Mucosa of rectum (tissue), 2 donors: ENCODE measurements at regions not wholly inside any gene's neighbourhood (a gene's known extent, or its start where the extent isn't known, plus 50 kb on each side); places are given as distances from the start of the nearest gene placed in this dataset.

Experiments used
- H3K27ac ChIP-seq, 2 donors: one replicate each; pipeline ENCODE4 v1.7.0; 2013; ENCODE audit warnings: inconsistent platforms in 2 of 2, low read depth in 2 of 2, low read length in 2 of 2
- H3K27me3 ChIP-seq, 2 donors: one replicate each; pipeline ENCODE4 v1.7.0; 2013; ENCODE audit warnings: low read length in 2 of 2; ENCODE audit not compliant: control insufficient read depth in 2 of 2, insufficient read depth in 2 of 2
- H3K36me3 ChIP-seq, 2 donors: one replicate each; pipeline ENCODE4 v1.7.0; 2013; ENCODE audit warnings: low read length in 2 of 2; ENCODE audit not compliant: control insufficient read depth in 2 of 2, insufficient read depth in 2 of 2
- H3K4me1 ChIP-seq, 2 donors: one replicate each; pipeline ENCODE4 v1.7.0; 2013; ENCODE audit warnings: low read length in 2 of 2, mild to moderate bottlenecking in 1 of 2; ENCODE audit not compliant: control insufficient read depth in 2 of 2, insufficient read depth in 2 of 2
- H3K4me3 ChIP-seq, 2 donors: one replicate each; pipeline ENCODE4 v1.7.0; 2013; ENCODE audit warnings: low read length in 2 of 2
- H3K9ac ChIP-seq, 2 donors: one replicate each; pipeline ENCODE4 v1.7.0; 2013; ENCODE audit warnings: low read length in 2 of 2, low read depth in 1 of 2, mild to moderate bottlenecking in 1 of 2
- H3K9me3 ChIP-seq, 2 donors: one replicate each; pipeline ENCODE4 v1.7.0; 2013; ENCODE audit warnings: low read length in 2 of 2; ENCODE audit not compliant: control insufficient read depth in 2 of 2
- donor health status: healthy.
- donor health status: Normal muscosa, but diverticular disease.

DNA sequence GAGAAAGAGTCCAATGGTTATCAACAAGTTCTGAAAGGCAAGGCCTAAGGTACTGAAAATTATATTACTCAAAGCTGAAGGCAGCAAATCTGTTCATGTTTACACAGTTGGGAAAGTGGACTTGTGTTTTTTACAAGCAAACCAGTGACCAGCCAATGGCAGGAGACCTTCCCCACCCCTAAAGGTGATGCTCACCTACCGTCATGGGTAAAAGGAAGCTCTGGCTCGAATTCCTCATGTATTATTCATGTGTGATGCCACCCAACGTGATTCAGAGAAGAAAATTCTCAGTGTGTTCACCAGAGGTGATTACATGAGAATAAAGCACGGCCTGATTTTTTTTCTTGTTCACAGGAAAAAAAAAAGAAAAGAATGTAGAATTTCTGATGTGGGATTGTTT, 1161.2 kb upstream of the SEL1L start:
- Histone ChIP-seq H3K9ac (no peak overlapping the region), H3K9me3 (no peaks in the 10 kb centered on the region), H3K4me3 (no peak overlapping the region), H3K27ac (no peak overlapping the region), H3K36me3 (no peaks in the 10 kb centered on the region), H3K27me3 (no peaks in the 10 kb centered on the region), H3K4me1 (no peaks in the 10 kb centered on the region)

- H3K27ac ChIP-seq = no peak overlapping the region
- H3K9me3 ChIP-seq = peaks cover 0 to 4% of the 10 kb centered on the region in 2 donors
- H3K27me3 ChIP-seq = no peaks in the 10 kb centered on the region
- no peaks in the 10 kb centered on the region for H3K4me1 ChIP-seq
- no peaks in the 10 kb centered on the region for H3K36me3 ChIP-seq
- H3K4me3 ChIP-seq = no peak overlapping the region
- no peak overlapping the region for H3K9ac ChIP-seq
Observed at GRCh38 chr14:82704218-82704617, 1170.6 kb upstream of the SEL1L start.

- H3K4me1 ChIP-seq = no peaks in the 10 kb centered on the region
- H3K27ac ChIP-seq = no peak overlapping the region
- H3K9me3 ChIP-seq = no peaks in the 10 kb centered on the region
- H3K9ac ChIP-seq = no peak overlapping the region
- no peak overlapping the region for H3K4me3 ChIP-seq
- no peaks in the 10 kb centered on the region for H3K27me3 ChIP-seq
- H3K36me3 ChIP-seq = no peaks in the 10 kb centered on the region
Observed at GRCh38 chr14:82710267-82710841, 1176.7 kb upstream of the SEL1L start.

DNA sequence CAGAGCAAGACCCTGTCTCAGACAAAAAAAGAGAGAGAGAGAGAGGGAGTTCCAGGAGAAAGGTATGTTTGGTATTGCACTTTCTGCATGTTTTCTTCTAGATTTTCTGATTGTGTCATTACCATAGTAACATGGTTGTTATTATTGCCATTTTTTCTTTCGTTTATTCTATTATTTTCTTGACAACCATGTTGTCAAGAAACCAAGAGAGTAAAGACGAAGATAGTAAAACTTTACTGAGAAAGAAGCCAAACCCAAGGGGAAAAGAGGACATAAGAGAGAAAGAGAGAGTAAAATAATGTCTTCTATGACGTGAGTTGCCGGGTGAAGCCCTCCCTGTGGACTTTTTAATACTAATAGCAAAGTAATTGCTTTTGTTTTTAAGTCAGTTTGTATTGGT, 1186.0 kb upstream of the SEL1L start:
- Histone ChIP-seq H3K4me1 (peaks cover 0 to 2% of the 10 kb centered on the region in 2 donors), H3K27me3 (no peaks in the 10 kb centered on the region), H3K9ac (no peak overlapping the region), H3K4me3 (no peak overlapping the region), H3K9me3 (no peaks in the 10 kb centered on the region), H3K36me3 (no peaks in the 10 kb centered on the region), H3K27ac (no peak overlapping the region)

DNA sequence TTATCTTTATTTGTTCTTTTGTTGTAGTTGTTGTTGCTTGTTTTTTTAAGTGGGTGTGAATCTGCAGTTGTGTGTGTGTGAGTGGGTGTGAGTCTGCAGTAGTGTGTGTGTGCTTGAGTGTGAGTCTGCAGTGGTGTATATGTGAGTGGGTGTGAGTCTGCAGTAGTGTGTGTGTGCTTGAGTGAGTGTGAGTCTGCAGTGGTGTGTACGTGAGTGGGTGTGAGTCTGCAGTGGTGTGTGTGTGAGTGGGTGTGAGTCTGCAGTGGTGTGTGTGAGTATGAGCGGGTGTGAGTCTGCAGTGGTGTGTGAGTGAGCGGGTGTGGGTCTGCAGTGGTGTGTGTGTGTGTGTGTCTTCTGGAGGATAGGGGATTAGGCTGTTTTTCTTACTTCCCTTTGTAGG, 1186.8 kb upstream of the SEL1L start:
- Histone ChIP-seq H3K27ac (no peak overlapping the region), H3K4me1 (peaks cover 0 to 2% of the 10 kb centered on the region in 2 donors), H3K9ac (no peak overlapping the region), H3K36me3 (no peaks in the 10 kb centered on the region), H3K4me3 (no peak overlapping the region), H3K9me3 (no peaks in the 10 kb centered on the region), H3K27me3 (no peaks in the 10 kb centered on the region)

GRCh38 chr14:82720946-82721345, 1187.3 kb upstream of the SEL1L start:
- H3K9me3 ChIP-seq = no peaks in the 10 kb centered on the region
- H3K4me1 ChIP-seq = peaks cover 0 to 2% of the 10 kb centered on the region in 2 donors
- no peaks in the 10 kb centered on the region for H3K36me3 ChIP-seq
- no peak overlapping the region for H3K27ac ChIP-seq
- H3K27me3 ChIP-seq = no peaks in the 10 kb centered on the region
- H3K4me3 ChIP-seq = no peak overlapping the region
- H3K9ac ChIP-seq = no peak overlapping the region

DNA sequence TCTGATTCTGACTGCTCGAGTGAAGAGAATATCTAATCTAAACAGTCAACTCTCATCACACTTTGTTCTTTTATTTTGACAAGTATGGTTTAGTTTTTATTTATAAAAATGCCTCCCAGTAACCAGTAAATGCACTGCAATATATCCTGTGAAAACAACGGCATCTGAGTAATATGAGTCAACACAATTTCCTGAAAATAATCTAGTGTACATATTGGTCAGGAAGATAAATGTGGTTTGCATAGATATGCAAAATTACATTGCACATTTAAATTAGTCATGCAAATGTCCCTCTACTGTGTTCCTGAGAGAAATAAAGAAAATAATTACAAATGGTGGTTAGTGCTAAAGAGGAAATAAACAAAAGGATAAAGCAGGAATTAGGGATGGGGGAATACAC, 1190.7 kb upstream of the SEL1L start:
- no peaks in the 10 kb centered on the region for H3K36me3 ChIP-seq
- H3K9me3 ChIP-seq = no peaks in the 10 kb centered on the region
- H3K4me3 ChIP-seq = no peak overlapping the region

GRCh38 chr14:82725213-82725612, 1191.6 kb upstream of the SEL1L start:
- Histone ChIP-seq H3K9me3 (no peaks in the 10 kb centered on the region), H3K4me3 (no peak overlapping the region)

More for the DNA sequence above, 1190.7 kb upstream of the SEL1L start:
- no peaks in the 10 kb centered on the region for H3K27me3 ChIP-seq
- peaks cover 0 to 2% of the 10 kb centered on the region in 2 donors for H3K4me1 ChIP-seq
- H3K9ac ChIP-seq = no peak overlapping the region
- H3K27ac ChIP-seq = no peak overlapping the region

DNA sequence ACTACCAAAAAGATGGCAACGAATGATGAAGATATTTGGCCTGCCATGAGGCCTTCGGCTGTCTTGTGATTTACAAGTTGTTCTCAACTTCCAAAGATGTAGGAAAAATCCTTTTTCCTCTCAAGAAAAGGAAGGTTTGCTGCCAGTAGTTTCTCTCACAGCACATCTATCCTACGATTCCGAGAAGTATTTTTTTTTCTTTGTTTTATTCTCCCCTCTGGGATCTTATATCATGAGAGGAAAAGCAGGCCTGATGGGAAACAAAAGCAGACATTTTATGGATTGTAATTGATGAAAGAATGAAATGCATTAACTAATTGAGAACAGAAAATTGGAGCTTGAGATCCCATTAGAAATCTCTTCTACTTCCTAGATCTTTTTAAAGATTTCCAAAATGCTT, 1197.9 kb upstream of the SEL1L start:
- H3K27me3 ChIP-seq = no peaks in the 10 kb centered on the region
- H3K27ac ChIP-seq = no peak overlapping the region
- H3K4me3 ChIP-seq = no peak overlapping the region
- H3K9me3 ChIP-seq = no peaks in the 10 kb centered on the region
- H3K36me3 ChIP-seq = no peaks in the 10 kb centered on the region
- H3K9ac ChIP-seq = no peak overlapping the region
- H3K4me1 ChIP-seq = no peaks in the 10 kb centered on the region

More at GRCh38 chr14:82725213-82725612, 1191.6 kb upstream of the SEL1L start:
- Histone ChIP-seq H3K9ac (no peak overlapping the region), H3K27me3 (no peaks in the 10 kb centered on the region), H3K4me1 (peaks cover 0 to 2% of the 10 kb centered on the region in 2 donors), H3K36me3 (no peaks in the 10 kb centered on the region), H3K27ac (no peak overlapping the region)

- H3K9ac ChIP-seq = no peak overlapping the region
- H3K9me3 ChIP-seq = no peaks in the 10 kb centered on the region
- no peaks in the 10 kb centered on the region for H3K4me1 ChIP-seq
- no peak overlapping the region for H3K27ac ChIP-seq
- no peaks in the 10 kb centered on the region for H3K36me3 ChIP-seq
- no peaks in the 10 kb centered on the region for H3K27me3 ChIP-seq
- H3K4me3 ChIP-seq = no peak overlapping the region
Observed at GRCh38 chr14:82740547-82740946, 1206.9 kb upstream of the SEL1L start.

DNA sequence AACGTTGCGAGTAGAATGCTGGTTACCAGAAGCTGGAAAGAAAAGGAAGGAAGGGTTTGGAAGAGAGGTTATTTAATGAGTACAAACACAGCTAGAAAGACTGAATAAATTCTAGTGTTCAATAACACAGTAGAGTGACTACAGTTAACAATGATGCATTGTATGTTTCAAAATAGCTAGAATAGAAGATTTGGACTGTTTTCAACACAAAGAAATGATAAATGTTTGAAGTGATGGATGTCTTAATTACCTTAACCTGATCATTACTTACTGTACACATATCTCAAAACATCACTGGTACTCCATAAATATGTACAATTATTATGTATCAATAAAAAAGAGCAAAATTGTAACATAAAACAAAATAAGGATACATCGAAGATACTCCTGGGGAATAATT, 1221.8 kb upstream of the SEL1L start:
- no peak overlapping the region for H3K9ac ChIP-seq
- H3K9me3 ChIP-seq = no peaks in the 10 kb centered on the region
- H3K36me3 ChIP-seq = no peaks in the 10 kb centered on the region
- H3K27ac ChIP-seq = no peak overlapping the region
- no peak overlapping the region for H3K4me3 ChIP-seq
- no peaks in the 10 kb centered on the region for H3K27me3 ChIP-seq
- no peaks in the 10 kb centered on the region for H3K4me1 ChIP-seq
